ENCODE measurements at regions not wholly inside any gene's neighbourhood (a gene's known extent, or its start where the extent isn't known, plus 50 kb on each side); places are given as distances from the start of the nearest gene placed in this dataset.
A peak's percentile ranks its signal among the peaks of the same experiment; 100 is the strongest.
"Not testable (repeated sequence)": the region's sequence is repeated elsewhere in the genome, so short reads cannot be mapped to it uniquely, and the experiment has no call there.

GRCh38 chr5:71771191-71771590 lies 52.1 kb downstream of the CARTPT start:
- DNase-seq (ENCODE audit: low read depth in 3 of 3) = no peak

GRCh38 chr5:71778678-71779276 lies 59.7 kb downstream of the CARTPT start:
- DNase-seq (ENCODE audit: low read depth in 3 of 3) = no peak

GRCh38 chr5:71780597-71780996 lies 61.5 kb downstream of the CARTPT start:
- DNase-seq (ENCODE audit: low read depth in 3 of 3) = no peak

GRCh38 chr5:71782393-71782770 lies 63.3 kb downstream of the CARTPT start:
- peak in 1 of 3 experiments; percentile 11 for DNase-seq (ENCODE audit: low read depth in 3 of 3)

GRCh38 chr5:71782771-71783770 lies 64.0 kb downstream of the CARTPT start:
- peak; percentile 22 to 73 (median 27) for DNase-seq (ENCODE audit: low read depth in 3 of 3)

GRCh38 chr5:71783891-71784290 lies 64.8 kb downstream of the CARTPT start:
- no peak for DNase-seq (ENCODE audit: low read depth in 3 of 3)

GRCh38 chr5:71786337-71787055 lies 67.4 kb downstream of the CARTPT start:
- no peak for DNase-seq (ENCODE audit: low read depth in 3 of 3)

- no peak for DNase-seq (ENCODE audit: low read depth in 3 of 3)
These were observed 69.7 kb downstream of the CARTPT start for GRCh38 chr5:71788794-71789193.

- no peak for DNase-seq (ENCODE audit: low read depth in 3 of 3)
These were observed 70.7 kb downstream of the CARTPT start for GRCh38 chr5:71789746-71790145.

GRCh38 chr5:71790433-71790832 lies 71.4 kb downstream of the CARTPT start:
- no peak for DNase-seq (ENCODE audit: low read depth in 3 of 3)

GRCh38 chr5:71792041-71792440 lies 73.0 kb downstream of the CARTPT start:
- DNase-seq (ENCODE audit: low read depth in 3 of 3) = not testable (repeated sequence)

- no peak for DNase-seq (ENCODE audit: low read depth in 3 of 3)
These were observed 75.1 kb downstream of the CARTPT start for GRCh38 chr5:71794061-71794695.

- no peak for DNase-seq (ENCODE audit: low read depth in 3 of 3)
These were observed 83.6 kb downstream of the CARTPT start for GRCh38 chr5:71802673-71803072.

- no peak for DNase-seq (ENCODE audit: low read depth in 3 of 3)
These were observed 87.6 kb downstream of the CARTPT start for GRCh38 chr5:71806711-71807110.

- DNase-seq (ENCODE audit: low read depth in 3 of 3) = no peak
These were observed 88.8 kb downstream of the CARTPT start for GRCh38 chr5:71807909-71808308.

- DNase-seq (ENCODE audit: low read depth in 3 of 3) = no peak
These were observed 90.4 kb downstream of the CARTPT start for GRCh38 chr5:71809446-71809845.

- no peak for DNase-seq (ENCODE audit: low read depth in 3 of 3)
These were observed 90.9 kb downstream of the CARTPT start for GRCh38 chr5:71810023-71810422.

- no peak for DNase-seq (ENCODE audit: low read depth in 3 of 3)
These were observed 91.6 kb downstream of the CARTPT start for GRCh38 chr5:71810471-71811195.

GRCh38 chr5:71811779-71812178 lies 92.7 kb downstream of the CARTPT start:
- DNase-seq (ENCODE audit: low read depth in 3 of 3) = no peak

- DNase-seq (ENCODE audit: low read depth in 3 of 3) = no peak
These were observed 97.2 kb downstream of the CARTPT start for GRCh38 chr5:71816307-71816706.

- no peak for DNase-seq (ENCODE audit: low read depth in 3 of 3)
These were observed 98.8 kb downstream of the CARTPT start for GRCh38 chr5:71817891-71818290.

All from stimulated activated CD4-positive, alpha-beta T cell treated with anti-CD3 and anti-CD28 coated beads, TNF-alpha, amount 100 ng/mL, for 24 hours (primary cell).